GM10266 (cell line): ENCODE measurements at regions not wholly inside any gene's neighbourhood (a gene's known extent, or its start where the extent isn't known, plus 50 kb on each side); places are given as distances from the start of the nearest gene placed in this dataset.

Source experiments
- DNase-seq: peaks from one replicate; pipeline ENCODE4 v3.0.0; 2012; ENCODE audit errors: extremely low spot score
- CTCF ChIP-seq: IDR thresholded peaks from 2 replicates; pipeline ENCODE4 v1.5.1; 2012; ENCODE audit warnings: mild to moderate bottlenecking, low read depth; ENCODE audit not compliant: control insufficient read depth, insufficient read depth; ENCODE audit errors: missing control alignments

DNA sequence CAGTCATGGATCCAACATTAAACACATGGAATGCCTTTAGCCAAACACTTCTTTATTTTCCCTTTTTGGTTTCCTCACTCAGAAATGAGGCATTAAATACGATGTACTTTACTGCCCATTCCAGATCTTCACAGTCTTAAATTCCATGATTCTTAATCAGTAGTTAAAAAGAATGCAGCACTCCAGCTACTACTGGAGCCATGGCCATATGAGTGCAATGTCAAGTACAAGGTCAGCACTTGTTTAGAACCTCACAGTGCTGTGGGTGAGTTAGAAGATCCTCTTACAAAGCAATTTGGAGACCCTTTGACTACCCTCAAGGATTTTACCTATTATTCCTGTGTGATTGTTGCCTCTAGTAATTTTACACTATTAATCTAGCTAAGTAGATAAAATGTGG is 550.3 kb upstream of the LRRTM1 start:
- DNase-seq = no peak
- TF ChIP-seq CTCF = no peak

DNA sequence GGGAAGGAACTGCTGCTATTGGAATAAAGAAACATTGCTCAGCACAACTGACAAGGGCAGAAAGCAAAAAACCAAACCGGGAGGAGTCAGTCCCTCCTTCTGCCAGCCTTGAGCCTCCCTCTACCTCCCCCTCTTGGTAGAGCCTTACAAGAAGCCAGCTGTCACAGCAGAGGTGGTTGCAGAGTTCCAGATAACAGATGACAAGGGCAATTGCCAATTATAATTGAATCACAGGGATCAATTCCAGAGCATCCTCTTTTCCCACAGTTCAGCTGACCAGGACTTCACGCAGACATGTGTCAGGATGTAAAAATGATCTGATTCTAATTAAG is 548.2 kb upstream of the LRRTM1 start:
- no peak for TF ChIP-seq CTCF
- DNase-seq = peak; percentile 10

DNA sequence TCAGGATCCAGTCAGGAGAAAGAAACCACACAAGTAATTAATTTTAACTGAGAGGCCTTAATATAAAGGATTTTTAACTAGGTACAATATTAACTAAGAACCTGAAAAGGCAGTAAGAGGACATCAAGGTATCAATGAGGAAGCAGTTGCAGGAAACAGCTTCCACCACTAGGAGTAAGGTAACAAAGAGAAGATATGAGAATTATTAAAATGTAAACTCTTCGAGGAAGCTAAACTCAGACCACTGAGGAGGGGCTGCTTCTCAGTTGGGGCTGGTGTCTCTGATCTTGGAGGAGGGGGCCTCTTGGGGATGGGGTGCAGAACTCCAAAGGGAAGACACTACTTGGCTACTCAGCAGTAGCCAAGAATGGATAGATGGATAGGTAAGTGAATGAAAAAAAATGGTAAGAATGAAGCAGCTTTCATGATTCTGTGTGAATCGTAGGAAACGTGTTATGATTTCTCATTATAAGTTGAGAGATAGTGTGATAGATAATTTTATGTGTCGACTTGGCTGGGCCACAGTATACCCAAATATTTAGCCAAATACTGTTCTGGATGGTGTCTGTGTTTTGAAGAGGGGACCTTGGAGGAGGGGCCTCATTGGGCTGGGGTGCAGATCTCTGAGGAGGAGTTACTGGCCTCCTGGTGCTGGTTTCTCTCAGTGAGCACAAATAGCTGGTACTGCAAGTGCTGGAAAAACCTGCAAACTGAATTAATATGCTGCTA is 547.7 kb upstream of the LRRTM1 start:
- no peak for DNase-seq
- TF ChIP-seq CTCF = no peak

GRCh38 chr2:80830891-80831290 is 526.3 kb upstream of the LRRTM1 start:
- TF ChIP-seq CTCF = no peak
- DNase-seq = no peak

- no peak for DNase-seq
- TF ChIP-seq CTCF = no peak
These were observed 518.4 kb upstream of the LRRTM1 start for GRCh38 chr2:80822999-80823398.

GRCh38 chr2:80815259-80815658 is 510.7 kb upstream of the LRRTM1 start:
- no peak for TF ChIP-seq CTCF
- no peak for DNase-seq

DNA sequence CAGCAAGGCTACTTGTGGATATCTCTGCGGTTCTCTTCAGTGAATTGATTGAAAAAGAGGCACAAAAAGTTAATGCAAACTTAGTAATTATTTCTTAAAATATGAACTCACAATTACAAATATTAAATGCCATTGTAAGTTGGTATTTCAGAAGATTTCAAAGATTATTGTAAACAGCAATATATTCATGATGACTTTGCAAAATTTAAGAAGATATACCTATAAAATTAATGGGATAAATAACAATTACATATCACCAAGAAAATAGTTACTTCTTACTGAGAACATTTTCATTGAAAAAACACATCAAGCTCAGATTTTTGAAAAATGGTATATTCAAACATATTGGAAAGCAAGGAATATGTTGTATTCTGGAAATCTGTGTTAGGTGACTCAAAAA is 482.0 kb upstream of the LRRTM1 start:
- DNase-seq = no peak
- TF ChIP-seq CTCF = no peak
